GM20431 (cell line): ENCODE measurements at regions not wholly inside any gene's neighbourhood (a gene's known extent, or its start where the extent isn't known, plus 50 kb on each side); places are given as distances from the start of the nearest gene placed in this dataset.
"Not testable (repeated sequence)": the region's sequence is repeated elsewhere in the genome, so short reads cannot be mapped to it uniquely, and the experiment has no call there.

Experiments used
- in situ Hi-C: fragments of 300-500 bp; cut with MseI, MboI; formaldehyde crosslinking; loops from one replicate; pipeline ENCODE4 v1.15.0; 2020; ENCODE audit warnings: low sequenced_read_pairs; ENCODE audit not compliant: unreplicated experiment

GRCh38 chr4:28776004-28776403 is 1915.4 kb downstream of the STIM2 start:
- in situ Hi-C loops = no loop called here

GRCh38 chr4:28784188-28784587 is 1923.5 kb downstream of the STIM2 start:
- in situ Hi-C loops = no loop called here

GRCh38 chr4:28787947-28788346 is 1927.3 kb downstream of the STIM2 start:
- in situ Hi-C loops = no loop called here

- in situ Hi-C loops = no loop called here
These were observed 1928.4 kb downstream of the STIM2 start for GRCh38 chr4:28788929-28789490.

GRCh38 chr4:28792917-28793597 is 1927.1 kb upstream of the PCDH7 start:
- in situ Hi-C loops = no loop called here

- in situ Hi-C loops = no loop called here
These were observed 1920.5 kb upstream of the PCDH7 start for GRCh38 chr4:28799696-28800095.

- in situ Hi-C loops = no loop called here
These were observed 1909.1 kb upstream of the PCDH7 start for GRCh38 chr4:28811025-28811424.

- in situ Hi-C loops = no loop called here
These were observed 1898.0 kb upstream of the PCDH7 start for GRCh38 chr4:28822163-28822562.

- in situ Hi-C loops = no loop called here
These were observed 1892.3 kb upstream of the PCDH7 start for GRCh38 chr4:28827866-28828265.

- in situ Hi-C loops = no loop called here
These were observed 1888.3 kb upstream of the PCDH7 start for GRCh38 chr4:28831867-28832266.

- in situ Hi-C loops = no loop called here
These were observed 1887.7 kb upstream of the PCDH7 start for GRCh38 chr4:28832444-28832843.

GRCh38 chr4:28834120-28834519 is 1886.0 kb upstream of the PCDH7 start:
- in situ Hi-C loops = no loop called here

- in situ Hi-C loops = no loop called here
These were observed 1884.7 kb upstream of the PCDH7 start for GRCh38 chr4:28835501-28835900.

- in situ Hi-C loops = no loop called here
These were observed 1877.9 kb upstream of the PCDH7 start for GRCh38 chr4:28842271-28842670.

GRCh38 chr4:28845158-28845557 is 1875.0 kb upstream of the PCDH7 start:
- in situ Hi-C loops = no loop called here

GRCh38 chr4:28857028-28857427 is 1863.1 kb upstream of the PCDH7 start:
- in situ Hi-C loops = not testable (repeated sequence)

GRCh38 chr4:28868841-28869240 is 1851.3 kb upstream of the PCDH7 start:
- in situ Hi-C loops = no loop called here

- in situ Hi-C loops = no loop called here
These were observed 1841.0 kb upstream of the PCDH7 start for GRCh38 chr4:28879178-28879577.

- in situ Hi-C loops = no loop called here
These were observed 1840.3 kb upstream of the PCDH7 start for GRCh38 chr4:28879900-28880299.

- in situ Hi-C loops = no loop called here
These were observed 1837.0 kb upstream of the PCDH7 start for GRCh38 chr4:28883211-28883610.

GRCh38 chr4:28886934-28887333 is 1833.2 kb upstream of the PCDH7 start:
- in situ Hi-C loops = no loop called here
